SIG-M5 (cell line): ENCODE measurements at regions not wholly inside any gene's neighbourhood (a gene's known extent, or its start where the extent isn't known, plus 50 kb on each side); places are given as distances from the start of the nearest gene placed in this dataset.
"Not testable (repeated sequence)": the region's sequence is repeated elsewhere in the genome, so short reads cannot be mapped to it uniquely, and the experiment has no call there.

ENCODE experiments used
- DNase-seq: peaks from one replicate; lab custom pipeline; 2025; lab: John Stamatoyannopoulos, UW

GRCh38 chr3:15993660-15994059, 180.8 kb upstream of the GALNT15 start:
- DNase-seq = not testable (repeated sequence)

GRCh38 chr3:15996496-15996895, 178.0 kb upstream of the GALNT15 start:
- not testable (repeated sequence) for DNase-seq

GRCh38 chr3:15997274-15997943, 177.1 kb upstream of the GALNT15 start:
- no peak for DNase-seq

GRCh38 chr3:15998911-15999310, 175.6 kb upstream of the GALNT15 start:
- DNase-seq = no peak

GRCh38 chr3:16004812-16005211, 169.7 kb upstream of the GALNT15 start:
- no peak for DNase-seq

- no peak for DNase-seq
Observed at GRCh38 chr3:16011376-16011775, 163.1 kb upstream of the GALNT15 start.

- DNase-seq = no peak
Observed at GRCh38 chr3:16012086-16012485, 162.4 kb upstream of the GALNT15 start.

- no peak for DNase-seq
Observed at GRCh38 chr3:16013568-16013967, 160.9 kb upstream of the GALNT15 start.

- not testable (repeated sequence) for DNase-seq
Observed at GRCh38 chr3:16021801-16022200, 152.7 kb upstream of the GALNT15 start.

GRCh38 chr3:16023881-16024280, 150.6 kb upstream of the GALNT15 start:
- DNase-seq = not testable (repeated sequence)

- no peak for DNase-seq
Observed at GRCh38 chr3:16024548-16024947, 149.9 kb upstream of the GALNT15 start.

- no peak for DNase-seq
Observed at GRCh38 chr3:16026753-16027152, 147.7 kb upstream of the GALNT15 start.

- DNase-seq = no peak
Observed at GRCh38 chr3:16028604-16029003, 145.9 kb upstream of the GALNT15 start.

- no peak for DNase-seq
Observed at GRCh38 chr3:16030342-16030741, 144.1 kb upstream of the GALNT15 start.

GRCh38 chr3:16031434-16031833, 143.0 kb upstream of the GALNT15 start:
- no peak for DNase-seq

- no peak for DNase-seq
Observed at GRCh38 chr3:16033889-16034687, 140.4 kb upstream of the GALNT15 start.

- no peak for DNase-seq
Observed at GRCh38 chr3:16040991-16041390, 133.5 kb upstream of the GALNT15 start.

GRCh38 chr3:16048435-16049318, 125.8 kb upstream of the GALNT15 start:
- peak; percentile 6 for DNase-seq

- no peak for DNase-seq
Observed at GRCh38 chr3:16050641-16051467, 123.6 kb upstream of the GALNT15 start.

GRCh38 chr3:16051691-16052090, 122.8 kb upstream of the GALNT15 start:
- no peak for DNase-seq

GRCh38 chr3:16052964-16053363, 121.5 kb upstream of the GALNT15 start:
- no peak for DNase-seq

GRCh38 chr3:16053794-16054193, 120.7 kb upstream of the GALNT15 start:
- no peak for DNase-seq
